ENCODE measurements at regions not wholly inside any gene's neighbourhood (a gene's known extent, or its start where the extent isn't known, plus 50 kb on each side); places are given as distances from the start of the nearest gene placed in this dataset.

DNA sequence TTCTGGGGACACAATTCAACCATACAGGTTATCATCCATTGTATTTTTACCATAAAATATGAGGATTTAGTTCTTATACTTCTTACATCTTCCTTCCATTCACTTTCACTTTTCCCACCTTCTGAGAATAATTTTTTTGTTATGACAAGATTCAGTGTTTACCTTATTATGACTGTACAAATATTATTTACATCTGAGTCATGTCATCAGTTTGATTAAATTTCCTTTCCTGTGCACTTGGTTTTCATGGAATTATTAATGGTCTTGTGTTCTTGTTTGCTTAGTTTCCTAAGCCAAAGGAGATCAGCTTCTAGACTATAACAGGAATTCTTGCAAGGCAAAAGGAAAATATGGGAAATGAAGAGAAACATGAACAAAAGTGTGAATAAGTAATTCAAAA lies 366.5 kb downstream of the TMEM38B start:
- Histone ChIP-seq H3K4me1 (ENCODE audit: insufficient read depth, low read length, poor library complexity, severe bottlenecking) (no peaks in the 10 kb centered on the region), H2AFZ (ENCODE audit: low read length) (no peak overlapping the region), H3K9me2 (ENCODE audit: insufficient read depth, low read length) (no peaks in the 10 kb centered on the region), H4K20me1 (ENCODE audit: insufficient read depth, low read length) (no peaks in the 10 kb centered on the region), H3K36me3 (ENCODE audit: insufficient read depth, low read length) (no peaks in the 10 kb centered on the region), H3K27ac (ENCODE audit: low read depth, low read length, poor library complexity, severe bottlenecking) (no peak overlapping the region), H3K4me2 (ENCODE audit: low read length) (no peak overlapping the region), H3K9me3 (ENCODE audit: low read length) (no peaks in the 10 kb centered on the region), H3K4me3 (ENCODE audit: low read depth, low read length, poor library complexity, severe bottlenecking) (no peak overlapping the region), H3K79me2 (ENCODE audit: insufficient read depth, low read depth, low read length) (no peaks in the 10 kb centered on the region)
- TF ChIP-seq, protein P1, sequence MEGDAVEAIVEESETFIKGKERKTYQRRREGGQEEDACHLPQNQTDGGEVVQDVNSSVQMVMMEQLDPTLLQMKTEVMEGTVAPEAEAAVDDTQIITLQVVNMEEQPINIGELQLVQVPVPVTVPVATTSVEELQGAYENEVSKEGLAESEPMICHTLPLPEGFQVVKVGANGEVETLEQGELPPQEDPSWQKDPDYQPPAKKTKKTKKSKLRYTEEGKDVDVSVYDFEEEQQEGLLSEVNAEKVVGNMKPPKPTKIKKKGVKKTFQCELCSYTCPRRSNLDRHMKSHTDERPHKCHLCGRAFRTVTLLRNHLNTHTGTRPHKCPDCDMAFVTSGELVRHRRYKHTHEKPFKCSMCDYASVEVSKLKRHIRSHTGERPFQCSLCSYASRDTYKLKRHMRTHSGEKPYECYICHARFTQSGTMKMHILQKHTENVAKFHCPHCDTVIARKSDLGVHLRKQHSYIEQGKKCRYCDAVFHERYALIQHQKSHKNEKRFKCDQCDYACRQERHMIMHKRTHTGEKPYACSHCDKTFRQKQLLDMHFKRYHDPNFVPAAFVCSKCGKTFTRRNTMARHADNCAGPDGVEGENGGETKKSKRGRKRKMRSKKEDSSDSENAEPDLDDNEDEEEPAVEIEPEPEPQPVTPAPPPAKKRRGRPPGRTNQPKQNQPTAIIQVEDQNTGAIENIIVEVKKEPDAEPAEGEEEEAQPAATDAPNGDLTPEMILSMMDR (conservative IDR thresholded peaks at IDR 0.05; ENCODE audit: low read length): no peak
- TF ChIP-seq EZH2phosphoT487 (IDR thresholded peaks at IDR 0.05; ENCODE audit: borderline replicate concordance, low read depth, low read length): no peak
- CTCF ChIA-PET (ENCODE audit: unreplicated experiment): no interaction called here
- no TSS peak for BruUV-seq (replicated peaks)
- POLR2A ChIA-PET: no interaction called here
- intact Hi-C loops (cut with micrococcal nuclease; ENCODE audit: unreplicated experiment): no loop called here
- no peak for DNase-seq (ENCODE audit: low spot score)

- TF ChIP-seq EZH2phosphoT487 (IDR thresholded peaks at IDR 0.05; ENCODE audit: borderline replicate concordance, low read depth, low read length): no peak
- TF ChIP-seq, protein P1 (conservative IDR thresholded peaks at IDR 0.05; ENCODE audit: low read length): no peak
These were observed 367.9 kb downstream of the TMEM38B start for GRCh38 chr9:106062250-106062649.

DNA sequence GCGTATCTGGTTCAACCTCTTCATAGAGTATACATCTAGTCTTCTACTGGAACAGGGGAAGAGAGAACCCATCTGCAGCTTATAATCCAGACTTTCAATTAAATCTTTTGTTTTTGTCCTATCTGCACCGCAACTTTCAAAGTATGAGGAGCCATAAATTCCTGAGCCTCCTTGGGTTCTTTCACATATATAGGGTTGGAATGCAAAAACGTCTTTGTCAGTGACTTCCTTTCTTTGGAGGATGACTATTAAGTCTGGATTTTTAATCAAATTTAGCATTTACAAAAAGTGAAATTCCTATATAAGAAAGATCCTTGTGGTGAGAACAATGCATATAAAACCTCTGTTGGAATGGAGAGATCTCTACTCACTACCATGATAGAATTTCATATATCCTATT lies 370.8 kb downstream of the TMEM38B start:
- CTCF ChIA-PET (ENCODE audit: unreplicated experiment): no interaction called here

More at GRCh38 chr9:106062250-106062649, 367.9 kb downstream of the TMEM38B start:
- Histone ChIP-seq H3K27ac (ENCODE audit: low read depth, low read length, poor library complexity, severe bottlenecking) (no peak overlapping the region), H2AFZ (ENCODE audit: low read length) (no peak overlapping the region), H4K20me1 (ENCODE audit: insufficient read depth, low read length) (no peaks in the 10 kb centered on the region), H3K4me2 (ENCODE audit: low read length) (no peak overlapping the region), H3K4me3 (ENCODE audit: low read depth, low read length, poor library complexity, severe bottlenecking) (no peak overlapping the region), H3K4me1 (ENCODE audit: insufficient read depth, low read length, poor library complexity, severe bottlenecking) (no peaks in the 10 kb centered on the region), H3K9me2 (ENCODE audit: insufficient read depth, low read length) (no peaks in the 10 kb centered on the region), H3K36me3 (ENCODE audit: insufficient read depth, low read length) (no peaks in the 10 kb centered on the region), H3K79me2 (ENCODE audit: insufficient read depth, low read depth, low read length) (no peaks in the 10 kb centered on the region), H3K9me3 (ENCODE audit: low read length) (no peaks in the 10 kb centered on the region)
- BruUV-seq (replicated peaks): no TSS peak
- intact Hi-C loops (cut with micrococcal nuclease; ENCODE audit: unreplicated experiment): no loop called here
- DNase-seq (ENCODE audit: low spot score): no peak
- CTCF ChIA-PET (ENCODE audit: unreplicated experiment): no interaction called here
- POLR2A ChIA-PET: interaction anchor here (0.9 kb wide), 1 partner anchor 16 kb away, joined by 5 read pairs; no protein-coding TSS in a partner anchor

More for the DNA sequence above, 370.8 kb downstream of the TMEM38B start:
- no peak overlapping the region for H3K27ac ChIP-seq (ENCODE audit: low read depth, low read length, poor library complexity, severe bottlenecking)
- H3K79me2 ChIP-seq (ENCODE audit: insufficient read depth, low read depth, low read length): no peaks in the 10 kb centered on the region
- H3K4me2 ChIP-seq (ENCODE audit: low read length): no peak overlapping the region
- BruUV-seq (replicated peaks): no TSS peak
- no peaks in the 10 kb centered on the region for H4K20me1 ChIP-seq (ENCODE audit: insufficient read depth, low read length)
- no peaks in the 10 kb centered on the region for H3K36me3 ChIP-seq (ENCODE audit: insufficient read depth, low read length)
- POLR2A ChIA-PET: no interaction called here
- H3K9me2 ChIP-seq (ENCODE audit: insufficient read depth, low read length): no peaks in the 10 kb centered on the region
- H3K9me3 ChIP-seq (ENCODE audit: low read length): no peaks in the 10 kb centered on the region
- no peak overlapping the region for H3K4me3 ChIP-seq (ENCODE audit: low read depth, low read length, poor library complexity, severe bottlenecking)
- no peak overlapping the region for H2AFZ ChIP-seq (ENCODE audit: low read length)
- intact Hi-C loops (cut with micrococcal nuclease; ENCODE audit: unreplicated experiment): no loop called here
- DNase-seq (ENCODE audit: low spot score): no peak
- TF ChIP-seq, protein P1 (conservative IDR thresholded peaks at IDR 0.05; ENCODE audit: low read length): no peak
- no peak for TF ChIP-seq EZH2phosphoT487 (IDR thresholded peaks at IDR 0.05; ENCODE audit: borderline replicate concordance, low read depth, low read length)
- no peaks in the 10 kb centered on the region for H3K4me1 ChIP-seq (ENCODE audit: insufficient read depth, low read length, poor library complexity, severe bottlenecking)
